C4-2B (cell line): ENCODE measurements at regions not wholly inside any gene's neighbourhood (a gene's known extent, or its start where the extent isn't known, plus 50 kb on each side); places are given as distances from the start of the nearest gene placed in this dataset.

ENCODE experiments used
- H3K27ac ChIP-seq: fragments of 450-650 bp; 2 replicates; pipeline ENCODE4 v1.5.1; 2017
- ZFX ChIP-seq: fragments of 450-650 bp; IDR thresholded peaks from 2 replicates; pipeline ENCODE4 v1.6.1; 2017
- TF ChIP-seq, protein P1 (sequence below): fragments of 450-650 bp; conservative IDR thresholded peaks from 2 replicates; pipeline ENCODE4 v1.5.1; 2017; ENCODE audit warnings: mild to moderate bottlenecking

DNA sequence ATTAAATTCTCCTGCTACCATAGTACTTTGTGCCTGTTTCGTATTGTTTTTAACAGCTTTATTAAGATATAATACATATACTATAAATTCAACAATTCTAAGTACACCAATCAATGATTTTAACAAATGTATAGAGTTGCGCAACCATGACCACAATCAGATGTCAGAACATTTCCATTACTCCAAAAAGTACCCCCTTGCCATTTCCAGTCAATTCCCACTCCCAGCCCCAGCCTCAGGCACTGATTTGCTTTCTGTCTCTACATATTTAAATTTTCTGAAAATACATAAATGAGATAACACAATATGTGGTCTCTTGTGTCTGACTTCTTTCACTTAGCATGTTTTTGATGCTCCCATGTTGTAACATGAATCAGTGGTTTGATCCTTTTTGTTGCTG is 193.9 kb downstream of the FIGN start:
- TF ChIP-seq, protein P1, sequence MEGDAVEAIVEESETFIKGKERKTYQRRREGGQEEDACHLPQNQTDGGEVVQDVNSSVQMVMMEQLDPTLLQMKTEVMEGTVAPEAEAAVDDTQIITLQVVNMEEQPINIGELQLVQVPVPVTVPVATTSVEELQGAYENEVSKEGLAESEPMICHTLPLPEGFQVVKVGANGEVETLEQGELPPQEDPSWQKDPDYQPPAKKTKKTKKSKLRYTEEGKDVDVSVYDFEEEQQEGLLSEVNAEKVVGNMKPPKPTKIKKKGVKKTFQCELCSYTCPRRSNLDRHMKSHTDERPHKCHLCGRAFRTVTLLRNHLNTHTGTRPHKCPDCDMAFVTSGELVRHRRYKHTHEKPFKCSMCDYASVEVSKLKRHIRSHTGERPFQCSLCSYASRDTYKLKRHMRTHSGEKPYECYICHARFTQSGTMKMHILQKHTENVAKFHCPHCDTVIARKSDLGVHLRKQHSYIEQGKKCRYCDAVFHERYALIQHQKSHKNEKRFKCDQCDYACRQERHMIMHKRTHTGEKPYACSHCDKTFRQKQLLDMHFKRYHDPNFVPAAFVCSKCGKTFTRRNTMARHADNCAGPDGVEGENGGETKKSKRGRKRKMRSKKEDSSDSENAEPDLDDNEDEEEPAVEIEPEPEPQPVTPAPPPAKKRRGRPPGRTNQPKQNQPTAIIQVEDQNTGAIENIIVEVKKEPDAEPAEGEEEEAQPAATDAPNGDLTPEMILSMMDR: no peak
- no peak for TF ChIP-seq ZFX

DNA sequence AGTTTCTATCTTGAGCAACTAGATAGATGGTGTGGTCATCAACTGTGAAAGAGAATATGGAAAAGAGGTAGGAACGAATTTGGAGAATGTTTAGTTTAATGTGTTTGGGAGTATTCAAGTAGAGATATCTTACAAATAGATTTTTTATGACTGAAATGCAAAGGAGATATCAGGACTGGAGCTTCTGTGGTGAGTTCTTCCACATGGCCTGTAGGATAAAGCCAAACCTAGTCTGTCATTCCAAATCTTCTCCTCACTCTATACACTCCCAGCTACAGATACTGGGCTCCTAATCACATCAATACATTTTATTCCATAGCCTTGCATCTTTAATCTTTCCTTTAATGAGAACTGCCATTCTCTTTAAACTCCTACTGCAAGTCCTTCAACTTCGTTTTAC is 194.3 kb downstream of the FIGN start:
- H3K27ac ChIP-seq: no peak overlapping the region
- TF ChIP-seq ZFX: no peak
- TF ChIP-seq, protein P1: no peak

More for the DNA sequence above, 193.9 kb downstream of the FIGN start:
- H3K27ac ChIP-seq: no peak overlapping the region

DNA sequence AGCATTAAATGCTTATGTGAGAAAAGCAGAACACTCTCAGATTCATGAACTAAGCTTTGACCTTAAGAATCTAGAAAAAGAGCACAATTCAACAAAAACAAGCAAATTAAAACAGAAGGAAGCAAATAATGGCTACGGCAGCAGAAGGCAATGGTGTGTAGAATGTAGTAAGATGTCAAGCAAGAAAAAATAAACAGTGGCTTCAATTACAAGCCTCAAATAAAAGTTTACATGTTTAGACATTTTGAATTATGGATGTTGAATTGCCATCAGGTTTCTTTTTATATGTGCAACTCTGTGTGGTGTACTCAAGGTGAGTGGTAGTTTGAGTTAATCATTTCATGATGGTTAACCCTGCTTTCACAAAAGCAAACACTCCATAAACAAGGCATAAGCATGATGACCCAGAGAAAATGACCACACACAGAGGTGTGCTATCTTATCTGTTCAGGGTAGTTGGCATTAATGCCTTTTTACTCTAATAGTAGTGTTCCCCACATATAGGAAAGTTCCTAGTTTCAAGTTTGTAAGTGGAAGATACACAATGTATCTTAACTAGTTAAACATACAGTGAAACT is 207.1 kb downstream of the FIGN start:
- H3K27ac ChIP-seq: no peak overlapping the region

DNA sequence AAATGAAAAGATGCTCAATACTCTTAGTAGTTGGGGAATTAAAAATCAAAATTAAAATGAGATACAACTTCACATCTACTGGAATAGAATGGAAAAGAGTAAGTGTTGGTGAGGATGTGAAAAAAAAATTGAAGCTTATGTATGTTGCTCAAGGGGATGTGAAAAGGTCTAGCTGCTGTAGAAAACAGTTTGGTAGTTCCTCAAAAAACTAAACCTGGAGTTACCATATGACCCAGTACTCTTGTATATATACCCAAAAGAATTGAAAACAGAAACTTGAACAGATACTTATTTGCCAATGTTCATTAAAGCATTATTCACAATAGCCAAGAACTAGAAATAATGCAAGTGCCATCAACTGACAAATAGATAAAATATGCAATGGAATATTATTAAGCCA is 208.4 kb downstream of the FIGN start:
- H3K27ac ChIP-seq: no peak overlapping the region
- no peak for TF ChIP-seq ZFX
- TF ChIP-seq, protein P1: no peak

More for the DNA sequence above, 207.1 kb downstream of the FIGN start:
- no peak for TF ChIP-seq ZFX
- TF ChIP-seq, protein P1: no peak

DNA sequence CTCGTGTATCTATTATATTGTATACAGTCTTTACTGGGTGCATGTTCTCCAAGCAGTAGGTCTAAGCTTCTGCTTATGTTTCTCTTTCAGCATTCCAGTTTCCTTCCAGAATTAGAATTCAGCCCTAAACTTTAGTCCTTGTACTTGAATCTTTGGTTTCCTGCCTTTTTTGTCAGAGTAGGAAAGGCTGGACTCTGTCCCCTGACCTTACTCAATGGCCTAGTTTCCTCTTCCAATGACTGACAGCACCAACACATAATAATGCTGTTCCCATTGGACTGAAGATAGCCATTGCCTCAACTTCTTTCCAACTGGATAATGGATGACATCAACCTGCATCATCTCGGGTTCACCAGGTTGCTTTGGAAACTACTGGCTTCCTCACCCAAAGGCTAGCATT is 217.0 kb downstream of the FIGN start:
- no peak overlapping the region for H3K27ac ChIP-seq
- TF ChIP-seq, protein P1: no peak

DNA sequence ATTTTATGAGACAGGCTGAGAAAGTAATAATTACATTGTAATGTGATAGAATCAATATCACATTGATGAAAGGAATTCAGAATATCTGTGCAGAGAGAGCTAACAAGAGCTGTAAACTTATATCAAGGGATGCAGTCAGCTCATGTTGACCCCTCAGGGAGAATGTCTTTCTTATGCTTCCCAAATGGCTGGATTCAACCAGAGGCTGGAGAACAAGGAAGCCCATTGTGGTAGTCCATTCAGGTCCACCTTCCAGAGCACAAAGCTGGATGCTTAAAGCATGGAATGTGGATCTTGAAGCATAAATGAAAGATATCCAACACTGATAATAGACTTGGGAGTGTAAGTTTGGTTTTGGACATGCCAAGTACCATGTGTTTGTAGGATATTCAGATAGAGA is 220.0 kb downstream of the FIGN start:
- TF ChIP-seq, protein P1: no peak
- no peak for TF ChIP-seq ZFX
- H3K27ac ChIP-seq: no peak overlapping the region

DNA sequence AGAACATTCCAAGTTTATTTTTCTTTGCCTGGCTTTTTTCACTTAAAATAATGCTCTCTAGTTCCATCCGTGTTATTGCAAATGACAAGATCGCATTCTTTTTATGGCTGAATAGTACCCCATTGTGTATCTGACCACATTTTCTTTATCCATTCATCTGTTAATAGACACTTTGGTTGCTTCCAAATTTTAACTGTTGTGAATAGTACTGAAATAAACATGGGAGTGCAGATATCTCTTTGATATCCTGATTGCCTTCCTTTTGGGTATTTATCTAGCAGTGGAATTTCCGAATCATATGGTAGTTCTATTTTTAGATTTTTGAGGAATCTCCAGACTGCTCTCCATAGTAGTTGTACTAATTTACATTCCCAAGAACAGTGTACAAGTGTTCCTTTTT is 230.5 kb downstream of the FIGN start:
- TF ChIP-seq, protein P1: no peak
- TF ChIP-seq ZFX: no peak
- H3K27ac ChIP-seq: no peak overlapping the region
